SK-N-SH treated with all-trans-retinoic acid at 6 μM for 48 hours (cell line): ENCODE measurements at regions not wholly inside any gene's neighbourhood (a gene's known extent, or its start where the extent isn't known, plus 50 kb on each side); places are given as distances from the start of the nearest gene placed in this dataset.

ENCODE experiments used
- ARNTL ChIP-seq: fragments of 450-650 bp; formaldehyde crosslinking; IDR thresholded peaks from 2 replicates; pipeline ENCODE4 v1.5.0; 2020; ENCODE audit warnings: low read depth, mild to moderate bottlenecking, moderate library complexity, borderline replicate concordance
- BACH2 ChIP-seq: fragments of 250-450 bp; sonication (Bioruptor Pico); IDR thresholded peaks from 2 replicates; pipeline ENCODE4 v1.9.0; 2021; ENCODE audit warnings: mild to moderate bottlenecking, borderline replicate concordance
- ESRRG ChIP-seq: fragments of 250-450 bp; sonication (Bioruptor Pico); IDR thresholded peaks from 2 replicates; pipeline ENCODE4 v1.6.1; 2021; ENCODE audit warnings: mild to moderate bottlenecking
- OSR1 ChIP-seq: fragments of 250-450 bp; sonication (Bioruptor Pico); IDR thresholded peaks from 2 replicates; pipeline ENCODE4 v1.8.0; 2022; ENCODE audit warnings: moderate library complexity, mild to moderate bottlenecking, inconsistent platforms
- RARB ChIP-seq: fragments of 250-450 bp; sonication (Bioruptor Pico); IDR thresholded peaks from 2 replicates; pipeline ENCODE4 v1.8.0; 2021; ENCODE audit warnings: mild to moderate bottlenecking, moderate library complexity
- TCF4 ChIP-seq: fragments of 250-450 bp; sonication (Bioruptor Pico); IDR thresholded peaks from 2 replicates; pipeline ENCODE4 v1.8.0; 2021; ENCODE audit warnings: mild to moderate bottlenecking, moderate library complexity, borderline replicate concordance
- TOX ChIP-seq: fragments of 250-450 bp; sonication (Bioruptor Pico); IDR thresholded peaks from 2 replicates; pipeline ENCODE4 v1.8.0; 2021; ENCODE audit warnings: mild to moderate bottlenecking, moderate library complexity, borderline replicate concordance
- ZC3H10 ChIP-seq: fragments of 250-450 bp; sonication (Bioruptor Pico); IDR thresholded peaks from 2 replicates; pipeline ENCODE4 v1.5.1; 2021; ENCODE audit warnings: mild to moderate bottlenecking, moderate library complexity
- ZFP30 ChIP-seq: fragments of 450-650 bp; formaldehyde crosslinking; IDR thresholded peaks from 2 replicates; pipeline ENCODE4 v1.5.0; 2022; ENCODE audit warnings: mild to moderate bottlenecking, moderate library complexity
- ZNF70 ChIP-seq: fragments of 450-650 bp; formaldehyde crosslinking; IDR thresholded peaks from 2 replicates; pipeline ENCODE4 v1.5.0; 2020; ENCODE audit warnings: mild to moderate bottlenecking, moderate library complexity
- TF ChIP-seq, protein P1 (sequence below): fragments of 250-450 bp; sonication (Bioruptor Pico); IDR thresholded peaks from 2 replicates; pipeline ENCODE4 v1.5.1; 2020; ENCODE audit warnings: low read depth, mild to moderate bottlenecking, moderate library complexity
- TF ChIP-seq, protein P2 (sequence below): fragments of 250-450 bp; sonication (Bioruptor Pico); IDR thresholded peaks from 2 replicates; pipeline ENCODE4 v1.8.0; 2021; ENCODE audit warnings: low read depth, mild to moderate bottlenecking, moderate library complexity, borderline replicate concordance
- TF ChIP-seq, protein P3 (sequence below): fragments of 250-450 bp; sonication (Bioruptor Pico); IDR thresholded peaks from 2 replicates; pipeline ENCODE4 v1.8.0; 2020; ENCODE audit warnings: mild to moderate bottlenecking, moderate library complexity, borderline replicate concordance
- TF ChIP-seq, protein P4 (sequence below): fragments of 250-450 bp; sonication (Bioruptor Pico); IDR thresholded peaks from 2 replicates; pipeline ENCODE4 v1.5.1; 2021; ENCODE audit warnings: mild to moderate bottlenecking, moderate library complexity

DNA sequence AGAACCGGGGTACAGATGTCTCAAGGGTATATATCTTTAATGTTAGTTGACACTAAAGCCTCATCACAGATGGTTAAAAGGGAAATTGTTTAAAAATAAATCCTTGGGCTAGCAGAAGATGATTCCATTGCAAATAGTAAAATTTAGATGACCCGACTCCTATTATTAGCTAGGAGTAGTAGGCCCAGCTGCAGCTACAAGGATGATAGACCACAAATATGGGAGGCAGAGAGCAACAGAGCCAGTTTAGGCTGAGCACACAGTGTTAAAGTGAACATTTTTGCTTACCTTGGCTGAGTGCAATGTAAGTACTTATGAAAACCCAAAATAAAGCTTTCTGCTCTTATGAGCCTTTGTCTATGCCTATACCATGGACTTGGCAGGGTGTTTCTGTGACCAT lies 100.5 kb upstream of the COL11A1 start:
- TF ChIP-seq ESRRG (CRISPR knock-in tag) (no peak), ZNF70 (CRISPR knock-in tag) (no peak), ARNTL (no peak), BACH2 (no peak), ZC3H10 (CRISPR knock-in tag) (no peak), TCF4 (CRISPR knock-in tag) (no peak), RARB (CRISPR knock-in tag) (no peak), TOX (CRISPR knock-in tag) (no peak), ZFP30 (CRISPR knock-in tag) (no peak), OSR1 (CRISPR knock-in tag) (no peak)
- TF ChIP-seq, protein P1, sequence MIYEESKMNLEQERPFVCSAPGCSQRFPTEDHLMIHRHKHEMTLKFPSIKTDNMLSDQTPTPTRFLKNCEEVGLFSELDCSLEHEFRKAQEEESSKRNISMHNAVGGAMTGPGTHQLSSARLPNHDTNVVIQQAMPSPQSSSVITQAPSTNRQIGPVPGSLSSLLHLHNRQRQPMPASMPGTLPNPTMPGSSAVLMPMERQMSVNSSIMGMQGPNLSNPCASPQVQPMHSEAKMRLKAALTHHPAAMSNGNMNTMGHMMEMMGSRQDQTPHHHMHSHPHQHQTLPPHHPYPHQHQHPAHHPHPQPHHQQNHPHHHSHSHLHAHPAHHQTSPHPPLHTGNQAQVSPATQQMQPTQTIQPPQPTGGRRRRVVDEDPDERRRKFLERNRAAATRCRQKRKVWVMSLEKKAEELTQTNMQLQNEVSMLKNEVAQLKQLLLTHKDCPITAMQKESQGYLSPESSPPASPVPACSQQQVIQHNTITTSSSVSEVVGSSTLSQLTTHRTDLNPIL (CRISPR knock-in tag) = no peak
- TF ChIP-seq, protein P2, sequence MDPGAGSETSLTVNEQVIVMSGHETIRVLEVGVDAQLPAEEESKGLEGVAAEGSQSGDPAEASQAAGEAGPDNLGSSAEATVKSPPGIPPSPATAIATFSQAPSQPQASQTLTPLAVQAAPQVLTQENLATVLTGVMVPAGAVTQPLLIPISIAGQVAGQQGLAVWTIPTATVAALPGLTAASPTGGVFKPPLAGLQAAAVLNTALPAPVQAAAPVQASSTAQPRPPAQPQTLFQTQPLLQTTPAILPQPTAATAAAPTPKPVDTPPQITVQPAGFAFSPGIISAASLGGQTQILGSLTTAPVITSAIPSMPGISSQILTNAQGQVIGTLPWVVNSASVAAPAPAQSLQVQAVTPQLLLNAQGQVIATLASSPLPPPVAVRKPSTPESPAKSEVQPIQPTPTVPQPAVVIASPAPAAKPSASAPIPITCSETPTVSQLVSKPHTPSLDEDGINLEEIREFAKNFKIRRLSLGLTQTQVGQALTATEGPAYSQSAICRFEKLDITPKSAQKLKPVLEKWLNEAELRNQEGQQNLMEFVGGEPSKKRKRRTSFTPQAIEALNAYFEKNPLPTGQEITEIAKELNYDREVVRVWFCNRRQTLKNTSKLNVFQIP (CRISPR knock-in tag) = no peak
- TF ChIP-seq, protein P3, sequence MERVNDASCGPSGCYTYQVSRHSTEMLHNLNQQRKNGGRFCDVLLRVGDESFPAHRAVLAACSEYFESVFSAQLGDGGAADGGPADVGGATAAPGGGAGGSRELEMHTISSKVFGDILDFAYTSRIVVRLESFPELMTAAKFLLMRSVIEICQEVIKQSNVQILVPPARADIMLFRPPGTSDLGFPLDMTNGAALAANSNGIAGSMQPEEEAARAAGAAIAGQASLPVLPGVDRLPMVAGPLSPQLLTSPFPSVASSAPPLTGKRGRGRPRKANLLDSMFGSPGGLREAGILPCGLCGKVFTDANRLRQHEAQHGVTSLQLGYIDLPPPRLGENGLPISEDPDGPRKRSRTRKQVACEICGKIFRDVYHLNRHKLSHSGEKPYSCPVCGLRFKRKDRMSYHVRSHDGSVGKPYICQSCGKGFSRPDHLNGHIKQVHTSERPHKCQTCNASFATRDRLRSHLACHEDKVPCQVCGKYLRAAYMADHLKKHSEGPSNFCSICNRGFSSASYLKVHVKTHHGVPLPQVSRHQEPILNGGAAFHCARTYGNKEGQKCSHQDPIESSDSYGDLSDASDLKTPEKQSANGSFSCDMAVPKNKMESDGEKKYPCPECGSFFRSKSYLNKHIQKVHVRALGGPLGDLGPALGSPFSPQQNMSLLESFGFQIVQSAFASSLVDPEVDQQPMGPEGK (CRISPR knock-in tag) = no peak
- TF ChIP-seq, protein P4, sequence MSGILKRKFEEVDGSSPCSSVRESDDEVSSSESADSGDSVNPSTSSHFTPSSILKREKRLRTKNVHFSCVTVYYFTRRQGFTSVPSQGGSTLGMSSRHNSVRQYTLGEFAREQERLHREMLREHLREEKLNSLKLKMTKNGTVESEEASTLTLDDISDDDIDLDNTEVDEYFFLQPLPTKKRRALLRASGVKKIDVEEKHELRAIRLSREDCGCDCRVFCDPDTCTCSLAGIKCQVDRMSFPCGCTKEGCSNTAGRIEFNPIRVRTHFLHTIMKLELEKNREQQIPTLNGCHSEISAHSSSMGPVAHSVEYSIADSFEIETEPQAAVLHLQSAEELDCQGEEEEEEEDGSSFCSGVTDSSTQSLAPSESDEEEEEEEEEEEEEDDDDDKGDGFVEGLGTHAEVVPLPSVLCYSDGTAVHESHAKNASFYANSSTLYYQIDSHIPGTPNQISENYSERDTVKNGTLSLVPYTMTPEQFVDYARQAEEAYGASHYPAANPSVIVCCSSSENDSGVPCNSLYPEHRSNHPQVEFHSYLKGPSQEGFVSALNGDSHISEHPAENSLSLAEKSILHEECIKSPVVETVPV (CRISPR knock-in tag) = no peak
